ENCODE measurements at regions not wholly inside any gene's neighbourhood (a gene's known extent, or its start where the extent isn't known, plus 50 kb on each side); places are given as distances from the start of the nearest gene placed in this dataset.

DNA sequence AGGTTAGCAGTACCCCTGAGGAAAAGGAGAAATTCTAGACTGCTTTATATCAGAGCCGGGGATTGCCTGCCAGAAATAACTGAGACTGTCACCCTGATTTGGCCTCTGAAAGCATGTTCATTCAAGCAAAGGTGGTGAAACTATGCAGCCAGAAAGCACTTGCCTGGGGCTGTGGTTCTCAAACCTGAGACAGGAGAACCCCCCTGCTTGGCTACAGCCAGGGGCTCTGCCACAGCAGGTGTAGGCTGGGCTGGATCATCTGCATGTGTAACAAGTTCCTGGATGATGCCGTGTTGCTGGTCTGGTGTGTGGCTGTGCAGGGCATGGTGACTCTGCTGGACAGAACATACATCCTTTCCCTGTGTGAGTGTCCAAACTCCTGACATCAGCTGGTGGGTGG, 157.8 kb downstream of the NXNL2 start:
- Histone ChIP-seq H3K4me3 (IDR thresholded peaks at IDR 0.05; ENCODE audit: insufficient read depth, low read depth, low read length) (no peak overlapping the region), H4K20me1 (ENCODE audit: insufficient read depth) (no peaks in the 10 kb centered on the region), H3K36me3 (ENCODE audit: insufficient read depth) (no peaks in the 10 kb centered on the region), H3K4me1 (ENCODE audit: low read depth, poor library complexity, severe bottlenecking) (no peaks in the 10 kb centered on the region), H3K27me3 (ENCODE audit: insufficient read depth, low read depth) (no peaks in the 10 kb centered on the region), H2AFZ (ENCODE audit: low read depth) (no peak overlapping the region), H3K9ac (no peak overlapping the region), H3K4me2 (no peak overlapping the region), H3K27ac (no peak overlapping the region), H3K79me2 (ENCODE audit: insufficient read depth, low read depth) (no peaks in the 10 kb centered on the region)
- TF ChIP-seq, protein P1, sequence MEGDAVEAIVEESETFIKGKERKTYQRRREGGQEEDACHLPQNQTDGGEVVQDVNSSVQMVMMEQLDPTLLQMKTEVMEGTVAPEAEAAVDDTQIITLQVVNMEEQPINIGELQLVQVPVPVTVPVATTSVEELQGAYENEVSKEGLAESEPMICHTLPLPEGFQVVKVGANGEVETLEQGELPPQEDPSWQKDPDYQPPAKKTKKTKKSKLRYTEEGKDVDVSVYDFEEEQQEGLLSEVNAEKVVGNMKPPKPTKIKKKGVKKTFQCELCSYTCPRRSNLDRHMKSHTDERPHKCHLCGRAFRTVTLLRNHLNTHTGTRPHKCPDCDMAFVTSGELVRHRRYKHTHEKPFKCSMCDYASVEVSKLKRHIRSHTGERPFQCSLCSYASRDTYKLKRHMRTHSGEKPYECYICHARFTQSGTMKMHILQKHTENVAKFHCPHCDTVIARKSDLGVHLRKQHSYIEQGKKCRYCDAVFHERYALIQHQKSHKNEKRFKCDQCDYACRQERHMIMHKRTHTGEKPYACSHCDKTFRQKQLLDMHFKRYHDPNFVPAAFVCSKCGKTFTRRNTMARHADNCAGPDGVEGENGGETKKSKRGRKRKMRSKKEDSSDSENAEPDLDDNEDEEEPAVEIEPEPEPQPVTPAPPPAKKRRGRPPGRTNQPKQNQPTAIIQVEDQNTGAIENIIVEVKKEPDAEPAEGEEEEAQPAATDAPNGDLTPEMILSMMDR (conservative IDR thresholded peaks at IDR 0.05; ENCODE audit: low read depth, low read length), result no peak

DNA sequence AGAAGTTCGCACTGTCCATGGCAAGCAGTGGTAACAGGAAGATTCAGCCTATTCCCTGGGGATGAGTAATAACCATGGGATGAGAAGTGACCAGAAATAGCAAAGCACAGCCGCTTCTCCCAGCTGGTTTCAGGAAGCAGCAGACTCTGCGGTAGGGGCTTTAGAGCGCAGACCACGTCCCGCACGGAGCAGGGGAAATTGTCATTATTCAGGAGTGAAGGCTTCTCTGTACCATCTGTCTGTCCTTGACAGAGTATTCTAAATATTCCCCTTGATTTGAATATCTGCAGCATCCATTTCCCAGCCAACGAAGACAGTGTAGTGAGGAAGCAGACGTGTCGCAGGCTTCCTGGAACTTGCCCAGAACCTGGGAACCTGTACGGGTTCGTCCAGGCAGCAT, 159.6 kb downstream of the NXNL2 start:
- Histone ChIP-seq H3K79me2 (ENCODE audit: insufficient read depth, low read depth) (no peaks in the 10 kb centered on the region), H3K4me1 (ENCODE audit: low read depth, poor library complexity, severe bottlenecking) (no peaks in the 10 kb centered on the region), H4K20me1 (ENCODE audit: insufficient read depth) (no peaks in the 10 kb centered on the region), H3K27ac (no peak overlapping the region), H3K4me2 (no peak overlapping the region), H3K4me3 (IDR thresholded peaks at IDR 0.05; ENCODE audit: insufficient read depth, low read depth, low read length) (no peak overlapping the region), H3K27me3 (ENCODE audit: insufficient read depth, low read depth) (no peaks in the 10 kb centered on the region), H3K36me3 (ENCODE audit: insufficient read depth) (no peaks in the 10 kb centered on the region), H3K9ac (no peak overlapping the region), H2AFZ (ENCODE audit: low read depth) (no peak overlapping the region)
- TF ChIP-seq, protein P1 (conservative IDR thresholded peaks at IDR 0.05; ENCODE audit: low read depth, low read length), result no peak

DNA sequence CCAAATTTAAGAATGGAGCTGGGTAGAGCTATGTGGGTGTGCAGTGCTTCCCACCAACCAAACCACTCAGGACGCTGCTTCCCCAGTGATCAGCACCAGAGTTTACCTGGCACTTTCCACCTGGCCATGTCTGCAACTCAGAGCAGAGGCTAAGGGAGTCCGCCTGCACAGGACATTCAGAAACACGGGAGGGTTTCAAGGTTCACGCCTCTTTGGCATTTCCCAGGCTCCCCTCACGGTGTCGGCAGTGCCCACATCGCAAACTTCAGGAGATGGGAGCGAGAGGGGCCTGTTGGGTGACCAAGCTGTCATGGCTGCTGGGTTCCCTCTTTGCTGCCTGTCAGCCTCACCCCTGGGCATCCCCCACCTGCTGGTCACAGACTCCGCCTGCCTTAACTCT, 161.5 kb downstream of the NXNL2 start:
- Histone ChIP-seq H3K4me1 (ENCODE audit: low read depth, poor library complexity, severe bottlenecking) (no peaks in the 10 kb centered on the region), H3K79me2 (ENCODE audit: insufficient read depth, low read depth) (no peaks in the 10 kb centered on the region), H3K4me3 (IDR thresholded peaks at IDR 0.05; ENCODE audit: insufficient read depth, low read depth, low read length) (no peak overlapping the region), H3K4me2 (no peak overlapping the region), H3K27me3 (ENCODE audit: insufficient read depth, low read depth) (no peaks in the 10 kb centered on the region), H2AFZ (ENCODE audit: low read depth) (no peak overlapping the region), H3K9ac (no peak overlapping the region), H3K36me3 (ENCODE audit: insufficient read depth) (no peaks in the 10 kb centered on the region), H4K20me1 (ENCODE audit: insufficient read depth) (no peaks in the 10 kb centered on the region), H3K27ac (no peak overlapping the region)
- TF ChIP-seq, protein P1 (conservative IDR thresholded peaks at IDR 0.05; ENCODE audit: low read depth, low read length), result no peak

DNA sequence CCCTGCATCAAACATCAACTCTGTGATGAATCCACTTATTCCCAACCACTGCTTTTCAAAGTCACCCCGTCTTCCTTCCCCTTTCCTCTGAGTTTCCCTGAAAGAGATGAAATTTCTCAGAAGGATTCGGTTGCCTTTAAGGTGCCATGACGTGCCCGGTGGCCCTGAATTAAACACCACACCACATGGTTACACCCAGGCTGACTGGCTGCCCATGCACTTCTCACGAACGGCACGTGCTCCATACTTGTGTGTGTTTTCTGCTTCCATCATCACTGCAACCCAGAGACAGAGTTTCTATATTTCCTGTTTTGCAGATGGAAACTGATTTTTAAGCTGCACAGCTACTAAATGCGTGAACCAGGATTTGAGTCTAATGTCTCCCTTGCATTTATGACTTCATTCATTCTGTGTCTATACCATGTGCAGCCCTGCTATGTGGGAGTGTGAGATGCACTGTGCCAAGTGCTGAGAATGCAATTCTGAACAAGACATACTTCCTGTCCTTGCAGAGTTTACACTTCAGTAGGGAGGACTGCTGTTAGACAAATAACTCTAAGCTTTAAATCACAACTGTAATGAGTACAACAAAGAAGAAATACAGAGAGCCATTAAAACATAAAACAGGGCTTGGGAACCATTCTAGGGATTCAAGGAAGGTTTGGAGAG, 162.9 kb downstream of the NXNL2 start:
- Histone ChIP-seq H4K20me1 (ENCODE audit: insufficient read depth) (no peaks in the 10 kb centered on the region), H3K27ac (no peak overlapping the region), H3K36me3 (ENCODE audit: insufficient read depth) (no peaks in the 10 kb centered on the region), H3K79me2 (ENCODE audit: insufficient read depth, low read depth) (no peaks in the 10 kb centered on the region), H2AFZ (ENCODE audit: low read depth) (no peak overlapping the region), H3K4me3 (IDR thresholded peaks at IDR 0.05; ENCODE audit: insufficient read depth, low read depth, low read length) (no peak overlapping the region), H3K9ac (no peak overlapping the region), H3K27me3 (ENCODE audit: insufficient read depth, low read depth) (no peaks in the 10 kb centered on the region), H3K4me1 (ENCODE audit: low read depth, poor library complexity, severe bottlenecking) (no peaks in the 10 kb centered on the region), H3K4me2 (no peak overlapping the region)
- TF ChIP-seq, protein P1 (conservative IDR thresholded peaks at IDR 0.05; ENCODE audit: low read depth, low read length), result no peak

Measured in KMS-11 (cell line).